Lung (tissue), 11 donors: ENCODE measurements at regions not wholly inside any gene's neighbourhood (a gene's known extent, or its start where the extent isn't known, plus 50 kb on each side); places are given as distances from the start of the nearest gene placed in this dataset.
A peak's percentile ranks its signal among the peaks of the same experiment; 100 is the strongest.

ENCODE experiments used
- ATAC-seq: fragments of 200-7000 bp; cut with Tn5 transposase; one replicate; pipeline ENCODE4 v1.9.1; 2020; ENCODE audit warnings: moderate number of reproducible peaks; ENCODE audit not compliant: insufficient read depth, low FRiP score
- DNase-seq, 3 donors: peaks; one replicate each; pipeline ENCODE4 v3.0.0-alpha.2; 2013 to 2017
- H3K27ac ChIP-seq, 2 donors: one replicate each; pipeline ENCODE4 v1.5.1; 2013; ENCODE audit warnings: mild to moderate bottlenecking in 2 of 2, moderate library complexity in 2 of 2, control low read depth in 1 of 2, inconsistent platforms in 1 of 2, low read depth in 1 of 2, low read length in 1 of 2
- H3K27me3 ChIP-seq, 3 donors: one replicate each; pipeline ENCODE4 v1.5.1; 2013; ENCODE audit warnings: low read length in 2 of 3; ENCODE audit not compliant: control insufficient read depth in 3 of 3, insufficient read depth in 3 of 3
- H3K36me3 ChIP-seq, 4 donors: one replicate each; pipeline ENCODE4 v1.5.1; 2013; ENCODE audit warnings: low read length in 4 of 4, mild to moderate bottlenecking in 1 of 4, moderate library complexity in 1 of 4; ENCODE audit not compliant: control insufficient read depth in 4 of 4, insufficient read depth in 4 of 4
- H3K4me1 ChIP-seq, 5 donors: one replicate each; pipeline ENCODE4 v1.5.1; 2013; ENCODE audit warnings: low read length in 5 of 5, mild to moderate bottlenecking in 2 of 5, moderate library complexity in 1 of 5; ENCODE audit not compliant: control insufficient read depth in 5 of 5, insufficient read depth in 5 of 5
- H3K4me3 ChIP-seq: one replicate; pipeline ENCODE4 v1.5.1; 2013; ENCODE audit warnings: mild to moderate bottlenecking, control low read depth, moderate library complexity
- H3K9ac ChIP-seq, 2 donors: one replicate each; pipeline ENCODE4 v1.5.1; 2013; ENCODE audit warnings: low read length in 2 of 2, control low read depth in 1 of 2; ENCODE audit not compliant: insufficient read depth in 1 of 2
- H3K9me3 ChIP-seq, 4 donors: one replicate each; pipeline ENCODE4 v1.5.1; 2013; ENCODE audit warnings: low read length in 3 of 4, mild to moderate bottlenecking in 1 of 4, moderate library complexity in 1 of 4; ENCODE audit not compliant: control insufficient read depth in 4 of 4, insufficient read depth in 3 of 4
- CTCF ChIP-seq: IDR thresholded peaks from 2 replicates; pipeline ENCODE4 v1.5.1; 2012; ENCODE audit warnings: mild to moderate bottlenecking; ENCODE audit errors: control extremely low read depth, extremely low read depth
- WGBS, 2 donors: extraction: QIAGEN DNeasy Blood & Tissue Kit; methylation state at CpG; one replicate each; pipeline ENCODE4 v1.1.7; 2013; 5-methylcytosine and 5-hydroxymethylcytosine counted together
- donor health status: control.
- donor health status: control.
- donor health status: Bipolar disorder and iron deficiency.
- donor health status: healthy.
- donor health status: DM: yes; HTN: yes; CAD: no.

- H3K4me1 ChIP-seq, result peaks cover 0 to 6% (median 0%) of the 10 kb centered on the region in 5 donors
- no peaks in the 10 kb centered on the region for H3K36me3 ChIP-seq
- H3K4me3 ChIP-seq, result no peak overlapping the region
- ATAC-seq (no peak), DNase-seq (no peak)
- no peak overlapping the region for H3K9ac ChIP-seq
- peaks cover 0 to 6% (median 2%) of the 10 kb centered on the region in 3 donors for H3K27me3 ChIP-seq
- no peak overlapping the region for H3K27ac ChIP-seq
- no peaks in the 10 kb centered on the region for H3K9me3 ChIP-seq
- 62 to 80% methylated on average over 2 of the region's 2 CpGs for WGBS, 2 donors
- TF ChIP-seq CTCF, result no peak
These were observed 372.0 kb upstream of the B3GAT1 start for GRCh38 chr11:134784046-134784445.

GRCh38 chr11:134783234-134783633 is 371.2 kb upstream of the B3GAT1 start:
- no peak overlapping the region for H3K27ac ChIP-seq

GRCh38 chr11:134781380-134781866 is 369.4 kb upstream of the B3GAT1 start:
- Histone ChIP-seq H3K9ac (no peak overlapping the region), H3K9me3 (no peaks in the 10 kb centered on the region), H3K27ac (no peak overlapping the region), H3K4me3 (no peak overlapping the region), H3K4me1 (peaks cover 0 to 6% (median 0%) of the 10 kb centered on the region in 5 donors), H3K36me3 (no peaks in the 10 kb centered on the region), H3K27me3 (peaks cover 0 to 2% (median 0%) of the 10 kb centered on the region in 3 donors)
- WGBS, 2 donors, result 58 to 63% methylated on average over 3 of the region's 3 CpGs
- TF ChIP-seq CTCF, result no peak
- ATAC-seq, result no peak
- peak; percentile 29 to 41 (median 31) for DNase-seq

More at GRCh38 chr11:134783234-134783633, 371.2 kb upstream of the B3GAT1 start:
- Histone ChIP-seq H3K4me1 (peaks cover 0 to 6% (median 0%) of the 10 kb centered on the region in 5 donors), H3K36me3 (no peaks in the 10 kb centered on the region), H3K9me3 (no peaks in the 10 kb centered on the region), H3K27me3 (peaks cover 0 to 6% (median 2%) of the 10 kb centered on the region in 3 donors), H3K4me3 (no peak overlapping the region), H3K9ac (no peak overlapping the region)
- DNase-seq, result no peak
- no peak for ATAC-seq
- WGBS, 2 donors, result 52 to 53% methylated on average over 4 of the region's 4 CpGs
- TF ChIP-seq CTCF, result no peak

GRCh38 chr11:134780486-134781147 is 368.6 kb upstream of the B3GAT1 start:
- WGBS, 2 donors, result 56 to 67% methylated on average over 4 of the region's 4 CpGs
- Histone ChIP-seq H3K27ac (no peak overlapping the region), H3K4me1 (peaks cover 0 to 6% (median 0%) of the 10 kb centered on the region in 5 donors), H3K27me3 (no peaks in the 10 kb centered on the region), H3K36me3 (no peaks in the 10 kb centered on the region), H3K4me3 (no peak overlapping the region), H3K9me3 (no peaks in the 10 kb centered on the region), H3K9ac (no peak overlapping the region)
- no peak for TF ChIP-seq CTCF
- DNase-seq (peak in 1 of 3 donors; percentile 13), ATAC-seq (no peak)
